ENCODE measurements at regions not wholly inside any gene's neighbourhood (a gene's known extent, or its start where the extent isn't known, plus 50 kb on each side); places are given as distances from the start of the nearest gene placed in this dataset.

GRCh38 chr13:108402850-108403249 lies 133.3 kb downstream of the TNFSF13B start:
- no peak for FAIRE-seq
- Histone ChIP-seq H3K27me3 (ENCODE audit: control insufficient read depth in 2 of 2, insufficient read depth in 2 of 2, low read length in 2 of 2) (no peaks in the 10 kb centered on the region), H3K4me3 (replicated peaks in 1 of 3; ENCODE audit: insufficient read depth in 1 of 3, low read depth in 1 of 3, low read length in 3 of 3) (no peak overlapping the region), H2AFZ (ENCODE audit: low read depth, low read length) (no peak overlapping the region), H3K4me1 (ENCODE audit: control insufficient read depth, extremely low read depth, insufficient read depth, low read length) (no peaks in the 10 kb centered on the region), H3K4me2 (ENCODE audit: insufficient read depth, low read length) (no peak overlapping the region), H3K9me3 (replicated peaks; ENCODE audit: control insufficient read depth, insufficient read depth, low read length) (peaks cover 2% of the 10 kb centered on the region), H4K20me1 (replicated peaks; ENCODE audit: control insufficient read depth, extremely low read depth, insufficient read depth, low read length) (no peaks in the 10 kb centered on the region), H3K79me2 (ENCODE audit: control insufficient read depth, insufficient read depth, low read length) (no peaks in the 10 kb centered on the region), H3K9me1 (replicated peaks; ENCODE audit: control insufficient read depth, extremely low read depth, insufficient read depth, low read length) (no peaks in the 10 kb centered on the region), H3K27ac (ENCODE audit: insufficient read depth, low read depth, low read length) (no peak overlapping the region), H3K9ac (replicated peaks; ENCODE audit: extremely low read depth, insufficient read depth, low read length) (no peak overlapping the region), H3K36me3 (ENCODE audit: control insufficient read depth in 2 of 2, extremely low read depth in 1 of 2, insufficient read depth in 2 of 2, low read length in 2 of 2) (no peaks in the 10 kb centered on the region)
- dilution Hi-C loops (cut with MboI; ENCODE audit: extremely low pct_ligation_motif_present, low sequenced_read_pairs) (no loop called here), intact Hi-C loops (cut with micrococcal nuclease) (no loop called here)
- DNase-seq (ENCODE audit: low read depth, low spot score): no peak
- CTCF ChIA-PET: no interaction called here
- POLR2A ChIA-PET: no interaction called here
- TF ChIP-seq FOS (IDR thresholded peaks at IDR 0.05; ENCODE audit: borderline replicate concordance, insufficient read depth, low read length): no peak
- TF ChIP-seq MYC (IDR thresholded peaks at IDR 0.05; ENCODE audit: low read depth, low read length): no peak
- TF ChIP-seq POLR2AphosphoS5 (IDR thresholded peaks at IDR 0.05; ENCODE audit: insufficient read depth, low read depth, low read length): no peak
- no peak for TF ChIP-seq JUN (IDR thresholded peaks at IDR 0.05; ENCODE audit: borderline replicate concordance, insufficient read depth, insufficient read length, low read depth)
- TF ChIP-seq EZH2 (IDR thresholded peaks at IDR 0.05; ENCODE audit: borderline replicate concordance, low read depth, low read length, severe bottlenecking): no peak
- no peak for TF ChIP-seq CTCF (IDR thresholded peaks at IDR 0.05; ENCODE audit: extremely low read depth in 1 of 2, insufficient read depth in 1 of 2, low read depth in 1 of 2, low read length in 2 of 2)
- no peak for TF ChIP-seq MAX (IDR thresholded peaks at IDR 0.05; ENCODE audit: insufficient read depth, insufficient read length)
- no peak for TF ChIP-seq POLR2A (IDR thresholded peaks at IDR 0.05; ENCODE audit: low read depth, low read length)
- no peak for TF ChIP-seq GATA2 (IDR thresholded peaks at IDR 0.05; ENCODE audit: insufficient read depth, insufficient read length, low read depth, low read length)
- no TSS peak for BruUV-seq (replicated peaks)
